ENCODE measurements at regions not wholly inside any gene's neighbourhood (a gene's known extent, or its start where the extent isn't known, plus 50 kb on each side); places are given as distances from the start of the nearest gene placed in this dataset.

GRCh38 chr2:176852667-176853066, 359.9 kb upstream of the HNRNPA3 start:
- TF ChIP-seq E2F2 (CRISPR knock-in tag; IDR thresholded peaks at IDR 0.05; ENCODE audit: borderline replicate concordance) (no peak), POLR2A (IDR thresholded peaks at IDR 0.05; ENCODE audit: insufficient read depth in 1 of 2, low read depth in 2 of 2, low read length in 2 of 2) (no peak), ZNF768 (CRISPR knock-in tag; IDR thresholded peaks at IDR 0.05) (no peak), POLR2AphosphoS5 (IDR thresholded peaks at IDR 0.05; ENCODE audit: low read depth, low read length) (no peak), HDAC2 (CRISPR knock-in tag; IDR thresholded peaks at IDR 0.05) (no peak), CTCF (CRISPR knock-in tag; IDR thresholded peaks at IDR 0.05) (no peak), ZKSCAN1 (IDR thresholded peaks at IDR 0.05; ENCODE audit: low read length) (no peak), HNRNPLL (IDR thresholded peaks at IDR 0.05; ENCODE audit: low read depth, low read length, poor library complexity, severe bottlenecking) (no peak), POLR2G (IDR thresholded peaks at IDR 0.05; ENCODE audit: low read depth, low read length) (no peak), KDM5A (IDR thresholded peaks at IDR 0.05; ENCODE audit: borderline replicate concordance, low read length) (no peak)

Data from HepG2 (cell line).